Choroid plexus epithelial cell (primary cell): ENCODE measurements at regions not wholly inside any gene's neighbourhood (a gene's known extent, or its start where the extent isn't known, plus 50 kb on each side); places are given as distances from the start of the nearest gene placed in this dataset.

Source experiments
- DNase-seq: peaks from one replicate; pipeline ENCODE4 v3.0.0-alpha.2; 2010; ENCODE audit warnings: low read depth
- H3K4me3 ChIP-seq: 2 replicates; pipeline ENCODE4 v1.5.1; 2011; ENCODE audit warnings: low read depth, mild to moderate bottlenecking, control low read depth, low read length, moderate library complexity
- CTCF ChIP-seq: conservative IDR thresholded peaks from 2 replicates; pipeline ENCODE4 v1.5.1; 2011; ENCODE audit warnings: low read depth, mild to moderate bottlenecking, control low read depth, inconsistent platforms, low read length, moderate library complexity

GRCh38 chr14:94701861-94702370, 68.0 kb downstream of the GSC start:
- TF ChIP-seq CTCF: no peak
- DNase-seq: no peak
- H3K4me3 ChIP-seq: no peak overlapping the region

GRCh38 chr14:94700336-94700735, 69.6 kb downstream of the GSC start:
- no peak for TF ChIP-seq CTCF
- DNase-seq: no peak
- H3K4me3 ChIP-seq: no peak overlapping the region

GRCh38 chr14:94699831-94700230, 70.1 kb downstream of the GSC start:
- no peak for TF ChIP-seq CTCF
- no peak overlapping the region for H3K4me3 ChIP-seq
- no peak for DNase-seq

GRCh38 chr14:94697773-94698556, 71.9 kb downstream of the GSC start:
- TF ChIP-seq CTCF: no peak
- no peak for DNase-seq

GRCh38 chr14:94696518-94696917, 73.4 kb downstream of the GSC start:
- peak; percentile 11 for TF ChIP-seq CTCF
- DNase-seq: peak; percentile 58
- H3K4me3 ChIP-seq: no peak overlapping the region

More at GRCh38 chr14:94697773-94698556, 71.9 kb downstream of the GSC start:
- no peak overlapping the region for H3K4me3 ChIP-seq

- TF ChIP-seq CTCF: no peak
- no peak for DNase-seq
- H3K4me3 ChIP-seq: no peak overlapping the region
These were observed 74.7 kb downstream of the GSC start for GRCh38 chr14:94695231-94695630.

GRCh38 chr14:94691660-94692034, 78.3 kb downstream of the GSC start:
- no peak for TF ChIP-seq CTCF
- no peak for DNase-seq
- no peak overlapping the region for H3K4me3 ChIP-seq
